C4-2B (cell line): ENCODE measurements at regions not wholly inside any gene's neighbourhood (a gene's known extent, or its start where the extent isn't known, plus 50 kb on each side); places are given as distances from the start of the nearest gene placed in this dataset.
"Not testable (repeated sequence)": the region's sequence is repeated elsewhere in the genome, so short reads cannot be mapped to it uniquely, and the experiment has no call there.

Experiments
- H3K27ac ChIP-seq: fragments of 450-650 bp; 2 replicates; pipeline ENCODE4 v1.5.1; 2017
- CTCF ChIP-seq: fragments of 450-650 bp; conservative IDR thresholded peaks from 2 replicates; pipeline ENCODE4 v1.5.1; 2017; ENCODE audit warnings: mild to moderate bottlenecking
- ZFX ChIP-seq: fragments of 450-650 bp; IDR thresholded peaks from 2 replicates; pipeline ENCODE4 v1.6.1; 2017

GRCh38 chr2:125822746-125823145 is 833.2 kb upstream of the GYPC start:
- no peak for TF ChIP-seq CTCF
- no peak for TF ChIP-seq ZFX
- H3K27ac ChIP-seq, result no peak overlapping the region

GRCh38 chr2:125825781-125826180 is 830.2 kb upstream of the GYPC start:
- H3K27ac ChIP-seq, result not testable (repeated sequence)

GRCh38 chr2:125837128-125837527 is 818.8 kb upstream of the GYPC start:
- TF ChIP-seq ZFX (no peak), CTCF (no peak)
- no peak overlapping the region for H3K27ac ChIP-seq

- TF ChIP-seq CTCF, result no peak
- TF ChIP-seq ZFX, result no peak
- no peak overlapping the region for H3K27ac ChIP-seq
These were observed 818.3 kb upstream of the GYPC start for GRCh38 chr2:125837611-125838010.

- no peak for TF ChIP-seq CTCF
- TF ChIP-seq ZFX, result no peak
- H3K27ac ChIP-seq, result no peak overlapping the region
These were observed 816.0 kb upstream of the GYPC start for GRCh38 chr2:125839945-125840344.

GRCh38 chr2:125842041-125842440 is 813.9 kb upstream of the GYPC start:
- TF ChIP-seq ZFX, result no peak
- no peak for TF ChIP-seq CTCF
- H3K27ac ChIP-seq, result no peak overlapping the region

- TF ChIP-seq ZFX (no peak), CTCF (no peak)
- H3K27ac ChIP-seq, result no peak overlapping the region
These were observed 805.4 kb upstream of the GYPC start for GRCh38 chr2:125850541-125850940.

- TF ChIP-seq ZFX (no peak), CTCF (no peak)
- no peak overlapping the region for H3K27ac ChIP-seq
These were observed 803.6 kb upstream of the GYPC start for GRCh38 chr2:125852364-125852763.
